Right lobe of liver (tissue), 6 donors: ENCODE measurements at regions not wholly inside any gene's neighbourhood (a gene's known extent, or its start where the extent isn't known, plus 50 kb on each side); places are given as distances from the start of the nearest gene placed in this dataset.

Source experiments
- ATAC-seq, 4 donors: fragments of 200-7000 bp; cut with Tn5 transposase; one replicate each; pipeline ENCODE4 v1.9.1; 2020; ENCODE audit warnings: mild to moderate bottlenecking in 4 of 4, moderate library complexity in 4 of 4
- DNase-seq, 3 donors: peaks; one replicate each; pipeline ENCODE4 v3.0.0-alpha.2; 2020
- H3K27ac ChIP-seq, 3 donors: fragments of 200-600 bp; one replicate each; pipeline ENCODE4 v1.8.0; 2022
- H3K27me3 ChIP-seq, 2 donors: fragments of 200-600 bp; one replicate each; pipeline ENCODE4 v1.8.0; 2022
- H3K36me3 ChIP-seq, 4 donors: fragments of 200-600 bp; sonication (generic) in 1 of 4; one replicate each; pipeline versions ENCODE4 v1.5.1 to v1.8.0; 2017 to 2022; ENCODE audit warnings: control low read depth in 1 of 4
- H3K4me1 ChIP-seq, 4 donors: fragments of 200-600 bp; sonication (generic) in 1 of 4; one replicate each; pipeline versions ENCODE4 v1.5.1 to v1.8.0; 2017 to 2022; ENCODE audit warnings: control low read depth in 1 of 4
- H3K4me3 ChIP-seq, 3 donors: fragments of 200-600 bp; one replicate each; pipeline ENCODE4 v1.8.0; 2022
- H3K9me3 ChIP-seq, 4 donors: fragments of 200-600 bp; sonication (generic) in 1 of 4; one replicate each; pipeline versions ENCODE4 v1.5.1 to v1.8.0; 2017 to 2022; ENCODE audit warnings: control low read depth in 1 of 4
- CTCF ChIP-seq, 4 donors: fragments of 200-600 bp in 3 of 4; fragments of 450-650 bp in 1 of 4; IDR thresholded peaks; one replicate each; pipeline versions ENCODE4 v1.5.1 to v1.8.0; 2016 to 2022; ENCODE audit warnings: antibody characterized with exemption in 4 of 4, mild to moderate bottlenecking in 2 of 4
- POLR2A ChIP-seq: fragments of 450-650 bp; IDR thresholded peaks from one replicate; pipeline ENCODE4 v1.6.1; 2017; ENCODE audit warnings: antibody characterized with exemption, mild to moderate bottlenecking
- WGBS: methylation state at CpG from one replicate; pipeline ENCODE4 v1.1.6; 2018; ENCODE audit warnings: low coverage, low lambda C conversion rate; ENCODE audit not compliant: insufficient coverage; ENCODE audit errors: missing lambda C conversion rate; 5-methylcytosine and 5-hydroxymethylcytosine counted together
- intact Hi-C, 2 donors: fragments of 100-400 bp; cut with DNase I; formaldehyde crosslinking; loops; one replicate each; pipeline versions ENCODE4 v1.11.2 to v1.14.1; 2022
- donor health status: DM: no; HTN: yes; CAD: no.
- donor health status: DM: no; HTN: no; CAD: no.
- donor health status: DM: no; HTN: no; CAD: no.
- donor health status: DM: no; HTN: yes; CAD: no.
- donor health status: DM: no; HTN: yes; CAD: no.

GRCh38 chr6:148080315-148080714 is 262.3 kb upstream of the SASH1 start:
- peaks cover 0 to 6% (median 0%) of the 10 kb centered on the region in 4 donors for H3K4me1 ChIP-seq
- H3K27me3 ChIP-seq = no peaks in the 10 kb centered on the region
- no peak overlapping the region for H3K27ac ChIP-seq
- intact Hi-C loops = no loop called here
- no peaks in the 10 kb centered on the region for H3K9me3 ChIP-seq
- no peak for DNase-seq
- WGBS = 21% methylated on average over 1 of the region's 1 CpG
- H3K4me3 ChIP-seq = no peak overlapping the region
- TF ChIP-seq CTCF (IDR thresholded peaks at IDR 0.05) = no peak
- no peak for TF ChIP-seq POLR2A
- H3K36me3 ChIP-seq = no peaks in the 10 kb centered on the region
- ATAC-seq = no peak

- no peak overlapping the region for H3K27ac ChIP-seq
- WGBS = 75% methylated on average over 7 of the region's 7 CpGs
- no peak overlapping the region for H3K4me3 ChIP-seq
- H3K36me3 ChIP-seq = no peaks in the 10 kb centered on the region
- no peaks in the 10 kb centered on the region for H3K9me3 ChIP-seq
- ATAC-seq (no peak), DNase-seq (no peak)
- peaks cover 0 to 6% (median 0%) of the 10 kb centered on the region in 4 donors for H3K4me1 ChIP-seq
- no peaks in the 10 kb centered on the region for H3K27me3 ChIP-seq
- TF ChIP-seq POLR2A (no peak), CTCF (IDR thresholded peaks at IDR 0.05) (no peak)
- intact Hi-C loops = no loop called here
Observed at GRCh38 chr6:148081076-148081475, 261.6 kb upstream of the SASH1 start.

- H3K27ac ChIP-seq = peak overlapping the region in 1 of 3 donors; percentile 31
- no peak for TF ChIP-seq POLR2A
- TF ChIP-seq CTCF (IDR thresholded peaks at IDR 0.05) = no peak
- 11% methylated on average over 2 of the region's 2 CpGs for WGBS
- no peaks in the 10 kb centered on the region for H3K9me3 ChIP-seq
- no peak overlapping the region for H3K4me3 ChIP-seq
- intact Hi-C loops = no loop called here
- H3K4me1 ChIP-seq = peaks cover 0 to 6% (median 0%) of the 10 kb centered on the region in 4 donors
- no peaks in the 10 kb centered on the region for H3K27me3 ChIP-seq
- H3K36me3 ChIP-seq = no peaks in the 10 kb centered on the region
- DNase-seq (no peak), ATAC-seq (peak in 3 of 4 donors; percentile 48 to 83 (median 67))
Observed at GRCh38 chr6:148082044-148082443, 260.6 kb upstream of the SASH1 start.

GRCh38 chr6:148082696-148083095 is 259.9 kb upstream of the SASH1 start:
- no peaks in the 10 kb centered on the region for H3K9me3 ChIP-seq
- WGBS = 46% methylated on average over 2 of the region's 2 CpGs
- H3K27ac ChIP-seq = no peak overlapping the region
- no peak overlapping the region for H3K4me3 ChIP-seq
- intact Hi-C loops = no loop called here
- DNase-seq (no peak), ATAC-seq (no peak)
- H3K36me3 ChIP-seq = no peaks in the 10 kb centered on the region
- no peak for TF ChIP-seq CTCF (IDR thresholded peaks at IDR 0.05)
- TF ChIP-seq POLR2A = no peak
- H3K27me3 ChIP-seq = no peaks in the 10 kb centered on the region
- peaks cover 0 to 6% (median 0%) of the 10 kb centered on the region in 4 donors for H3K4me1 ChIP-seq
